ENCODE measurements at regions not wholly inside any gene's neighbourhood (a gene's known extent, or its start where the extent isn't known, plus 50 kb on each side); places are given as distances from the start of the nearest gene placed in this dataset.
"Not testable (repeated sequence)": the region's sequence is repeated elsewhere in the genome, so short reads cannot be mapped to it uniquely, and the experiment has no call there.

DNA sequence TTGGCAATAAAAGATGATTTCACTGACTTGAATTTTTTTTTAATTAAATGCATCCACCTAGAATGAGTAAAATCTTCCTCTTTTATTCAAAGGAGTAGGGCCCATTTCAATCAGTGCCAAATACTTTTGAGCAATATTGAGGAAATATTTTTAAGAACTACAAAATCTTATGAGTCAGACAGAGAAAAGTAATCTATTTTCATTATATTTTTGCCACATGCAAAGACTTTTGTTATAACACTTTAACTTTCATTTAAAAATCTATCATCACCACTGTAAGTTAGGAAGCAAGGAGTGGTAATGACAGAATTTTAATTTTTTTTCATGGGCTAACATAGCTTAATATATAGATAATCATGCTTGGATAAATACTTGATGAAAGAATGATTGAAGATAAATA lies 345.2 kb upstream of the KITLG start:
- no peak for DNase-seq

DNA sequence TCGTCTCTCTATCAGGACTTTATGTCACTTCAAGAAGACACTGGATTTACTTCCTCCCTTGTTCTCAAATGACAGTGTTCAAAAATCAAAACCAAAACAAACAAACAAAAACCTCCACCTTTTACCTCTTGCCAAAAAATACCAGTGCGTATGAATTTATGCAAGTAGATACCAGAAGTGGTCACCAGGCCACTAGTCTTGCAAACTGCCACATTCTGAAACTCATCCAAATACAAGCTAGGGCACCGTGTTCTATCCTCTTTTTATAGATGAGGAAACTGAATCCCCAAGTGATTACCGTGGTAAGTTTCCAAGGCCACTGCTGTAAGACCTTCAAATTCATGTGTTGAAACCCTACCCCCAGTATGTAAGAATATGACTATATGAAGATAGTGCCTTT lies 343.9 kb upstream of the KITLG start:
- DNase-seq: no peak

DNA sequence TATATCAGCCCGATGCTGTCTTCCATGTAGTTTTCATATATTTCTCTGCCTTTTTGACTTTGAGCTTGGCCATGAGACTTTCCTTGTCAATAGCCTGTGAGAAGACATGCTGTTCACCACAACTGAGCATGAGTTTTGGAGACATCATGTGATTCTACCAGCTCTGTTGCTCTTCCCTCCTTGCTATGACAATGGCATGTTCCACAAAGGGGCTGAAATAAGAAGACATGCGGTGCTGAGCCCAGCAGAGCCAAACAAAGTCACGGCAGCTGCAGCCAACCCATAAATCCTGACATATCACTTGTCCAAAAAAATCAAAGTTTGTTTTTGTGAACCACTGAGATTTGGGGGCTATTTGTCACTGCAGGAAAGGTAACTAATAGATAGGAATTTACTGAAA lies 343.4 kb upstream of the KITLG start:
- no peak for DNase-seq

DNA sequence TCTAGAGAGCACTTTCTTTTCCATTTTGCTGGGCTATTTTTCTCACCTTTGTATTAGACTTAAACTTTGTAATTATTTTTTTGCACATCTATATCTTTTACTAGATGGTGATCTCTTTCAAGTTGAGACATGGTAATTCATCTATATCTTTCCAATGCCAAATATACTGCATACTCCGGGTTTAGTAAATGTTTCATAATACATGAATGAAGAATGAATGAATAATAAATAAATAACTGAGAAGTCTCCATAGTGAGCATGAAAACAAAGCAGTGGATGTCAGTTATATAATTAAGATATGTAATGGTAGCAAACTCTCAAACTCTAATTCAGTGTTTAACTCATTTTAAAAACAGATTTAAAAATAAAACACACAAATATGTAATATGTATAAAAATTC lies 342.5 kb upstream of the KITLG start:
- no peak for DNase-seq

DNA sequence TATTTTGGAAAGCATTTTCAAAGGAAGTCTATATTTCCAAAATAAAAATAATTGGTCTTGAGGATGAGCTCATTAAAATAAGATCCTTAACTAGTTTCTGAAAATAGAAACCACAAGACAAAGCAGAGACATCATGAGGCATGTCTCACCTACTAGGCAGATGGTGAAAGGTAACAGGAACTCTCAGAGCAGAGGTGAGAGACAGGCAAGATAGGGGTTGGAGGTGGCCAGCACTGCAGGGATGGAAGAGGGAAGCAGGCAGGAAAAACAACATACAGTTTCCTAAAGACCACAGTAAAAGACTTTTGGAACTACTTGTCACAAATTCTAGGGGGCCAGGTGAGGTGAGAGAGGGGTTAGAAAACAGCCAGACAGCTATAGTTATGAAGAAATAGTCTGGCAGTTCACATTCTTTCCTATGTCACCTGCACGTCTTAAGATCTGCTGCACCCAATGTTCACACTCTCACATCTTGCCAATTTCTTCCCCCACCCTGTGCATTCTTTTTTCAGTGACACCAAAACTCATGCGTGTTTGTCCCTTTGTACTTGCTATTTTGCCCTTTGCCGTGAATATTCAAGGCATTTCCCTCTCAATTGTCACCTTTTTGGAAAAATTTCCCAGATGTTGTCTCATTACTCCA lies 341.7 kb upstream of the KITLG start:
- DNase-seq: no peak

DNA sequence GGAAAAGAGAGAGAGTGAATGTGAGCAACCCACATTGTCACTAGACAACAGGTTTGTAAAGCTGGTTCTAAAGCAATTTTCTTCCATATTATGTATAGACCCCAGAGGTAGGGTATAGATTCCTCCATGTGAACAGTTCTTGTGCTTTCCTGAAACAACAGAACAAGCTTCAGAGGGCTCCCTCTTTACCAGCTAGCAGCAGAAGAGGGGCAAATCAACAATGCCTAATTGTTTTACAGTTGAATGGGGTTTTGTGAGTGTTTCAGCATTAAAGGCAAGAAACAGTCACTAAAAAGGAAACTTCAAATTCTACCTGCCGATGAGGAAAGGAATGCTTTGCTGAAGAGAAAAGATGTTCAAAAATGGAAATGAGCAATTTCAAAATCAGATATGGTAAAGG lies 341.2 kb upstream of the KITLG start:
- DNase-seq: no peak

DNA sequence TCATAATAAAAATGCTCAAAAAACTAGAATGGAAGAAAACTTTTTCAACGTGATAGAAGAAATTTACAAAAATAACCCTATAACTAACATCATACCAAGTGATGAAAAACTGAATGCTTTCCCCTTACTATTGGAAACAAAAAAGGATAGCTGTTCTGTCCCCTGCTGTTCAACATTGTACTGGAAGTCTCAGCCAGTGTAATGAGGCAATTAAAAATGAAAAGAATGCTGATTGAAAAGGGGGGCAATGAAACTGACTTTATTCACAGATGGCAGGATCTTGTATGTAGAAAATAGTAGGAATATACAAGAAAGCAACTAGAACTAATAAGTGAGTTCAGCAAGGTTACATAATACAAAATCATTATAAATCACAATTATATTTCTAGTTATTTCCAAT lies 337.9 kb upstream of the KITLG start:
- no peak for DNase-seq

DNA sequence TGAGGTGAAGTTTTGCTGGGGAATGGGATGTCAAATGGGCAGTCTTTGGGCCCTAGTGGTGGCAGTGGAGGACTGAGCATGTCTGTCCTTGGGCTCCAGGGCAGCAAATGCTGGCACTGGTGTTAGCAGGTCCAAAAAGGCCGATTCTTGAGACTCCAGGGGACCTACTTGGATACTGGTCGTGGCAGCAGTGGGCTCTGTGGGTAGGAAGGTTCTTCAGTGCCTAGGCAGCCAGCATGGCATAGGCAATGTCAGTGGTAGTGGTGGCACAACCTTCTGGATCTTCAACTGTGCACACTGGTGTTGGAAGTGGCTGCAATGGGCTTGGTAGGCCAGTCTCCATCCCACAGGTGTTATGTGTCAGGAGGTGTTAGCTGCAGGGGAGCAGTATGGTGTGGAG lies 334.7 kb upstream of the KITLG start:
- DNase-seq: no peak

DNA sequence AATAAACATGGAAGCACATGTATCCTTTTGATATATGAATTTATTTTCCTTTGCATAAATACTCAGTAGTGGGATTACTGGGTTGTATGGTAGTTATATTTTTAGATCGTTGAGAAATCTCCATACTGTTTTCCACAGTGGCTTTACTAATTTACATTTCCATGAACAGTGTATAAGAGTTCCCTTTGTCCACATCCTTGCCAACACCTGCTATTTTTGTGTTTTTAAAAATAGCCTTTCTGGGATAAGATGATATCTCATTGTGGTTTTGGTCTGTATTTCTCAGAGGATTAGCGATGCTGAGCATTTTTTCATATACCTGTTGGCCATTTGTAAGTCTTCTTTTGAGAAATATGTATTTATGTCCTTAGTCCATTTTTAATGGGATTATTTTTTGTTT lies 329.2 kb upstream of the KITLG start:
- no peak for DNase-seq

DNA sequence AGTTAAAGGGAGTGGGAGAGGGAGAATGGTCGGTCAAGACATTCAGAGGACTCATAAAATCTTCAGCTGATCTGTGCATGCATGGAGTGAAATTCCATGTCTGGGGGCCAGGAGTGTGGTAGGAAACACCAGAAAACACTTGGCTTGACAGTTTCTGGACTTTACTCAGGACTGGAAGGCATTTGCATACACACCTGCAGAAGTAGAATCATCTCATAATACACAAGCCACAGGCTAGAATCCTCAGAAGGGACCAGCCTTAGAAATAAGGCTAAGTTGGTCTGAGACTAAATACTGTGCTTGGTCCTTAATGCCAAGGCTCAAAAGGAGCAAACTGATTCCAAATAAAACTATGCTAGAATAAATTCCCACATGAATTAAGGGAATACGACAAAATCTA lies 328.1 kb upstream of the KITLG start:
- no peak for DNase-seq

DNA sequence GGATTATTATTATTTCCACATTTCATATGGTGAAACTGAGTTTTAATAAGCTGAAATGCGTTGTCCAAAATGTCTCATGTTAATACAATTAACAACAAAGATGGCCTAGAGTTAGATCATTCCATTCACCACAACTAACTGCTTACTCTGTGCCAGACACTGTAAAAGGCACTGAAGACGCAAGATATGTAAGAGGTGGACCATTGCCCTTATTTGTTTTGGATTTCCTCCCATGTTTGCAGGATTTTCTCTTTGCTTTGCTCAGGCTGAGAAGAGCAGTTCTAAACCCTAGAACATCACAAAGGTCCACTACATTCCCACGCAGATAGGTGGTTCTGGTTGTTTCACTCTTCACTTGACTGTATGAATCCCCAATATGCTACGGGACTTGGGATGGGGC lies 324.4 kb upstream of the KITLG start:
- DNase-seq: no peak

DNA sequence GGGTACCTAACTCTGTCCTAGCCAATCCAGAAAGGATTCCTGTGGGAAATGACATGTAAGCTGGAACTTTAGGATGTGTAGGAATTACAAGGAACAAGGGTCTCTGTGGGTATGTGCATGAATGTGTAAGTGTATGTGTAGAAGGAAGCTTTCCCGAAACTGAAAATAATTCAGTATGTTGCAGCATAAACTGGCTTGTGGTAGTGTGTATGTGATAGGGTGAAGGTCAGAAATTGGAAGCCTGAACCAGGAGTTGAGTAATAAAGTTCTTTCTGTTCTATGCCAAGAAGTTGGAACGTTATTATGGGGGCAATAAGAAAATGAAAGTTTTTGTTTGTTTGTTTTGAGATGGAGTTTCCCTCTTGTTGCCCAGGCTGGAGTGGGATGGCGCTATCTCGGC lies 323.1 kb upstream of the KITLG start:
- DNase-seq: no peak

DNA sequence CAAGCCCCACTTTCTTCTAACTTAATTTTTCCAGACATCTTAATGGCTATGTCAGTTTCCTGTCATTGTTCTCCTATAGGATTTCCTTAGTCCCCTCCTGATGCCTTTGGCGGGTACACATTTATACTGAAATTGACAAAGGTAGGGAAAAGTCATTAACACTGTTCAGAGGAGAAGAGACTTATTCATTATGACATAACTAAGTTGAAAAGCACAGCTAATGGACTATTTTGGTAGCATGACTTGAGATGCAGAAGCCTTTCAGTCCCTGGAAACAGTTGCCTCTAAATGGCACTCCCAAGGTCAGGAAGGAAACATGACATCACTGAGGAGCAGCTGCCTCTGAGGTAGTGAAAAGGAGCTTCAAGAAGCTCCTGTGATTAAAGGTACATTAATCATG lies 317.5 kb upstream of the KITLG start:
- DNase-seq: no peak

DNA sequence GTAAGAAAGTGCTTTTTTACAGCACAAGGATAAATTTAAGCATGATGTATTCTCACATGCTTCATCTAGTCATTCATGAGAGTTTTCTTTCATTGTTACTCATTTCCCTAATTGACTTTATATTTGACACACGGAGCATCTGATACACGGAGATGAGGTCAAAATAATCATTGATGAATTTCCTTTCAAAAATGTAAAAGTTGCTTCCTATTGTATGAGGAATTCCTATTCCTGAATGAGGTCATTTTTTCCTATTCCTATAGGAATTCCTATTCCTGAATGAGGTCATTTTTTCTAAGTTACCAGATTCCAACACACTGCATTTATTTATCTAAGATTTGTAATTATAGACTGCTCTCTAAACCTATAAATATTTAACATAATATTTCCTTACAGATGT lies 316.7 kb upstream of the KITLG start:
- DNase-seq: no peak

DNA sequence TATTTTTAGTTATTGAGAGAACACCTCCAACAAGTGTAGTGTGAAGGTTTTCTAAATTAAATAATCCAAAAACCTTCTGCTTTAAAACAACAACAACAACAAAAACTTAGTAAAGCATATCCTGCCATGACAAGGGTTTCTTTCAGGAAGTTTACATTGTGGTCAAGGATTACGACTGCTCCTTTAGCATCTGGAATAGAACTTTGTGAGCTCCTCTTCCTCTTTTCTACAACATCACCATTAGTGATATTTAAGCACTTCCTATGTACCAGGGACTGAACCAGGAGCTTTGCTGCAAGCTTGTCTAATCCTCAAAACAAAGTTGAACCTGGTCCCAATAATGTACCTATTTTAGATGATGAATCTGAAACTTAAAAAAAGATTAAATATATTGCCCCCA lies 315.4 kb upstream of the KITLG start:
- DNase-seq: no peak

DNA sequence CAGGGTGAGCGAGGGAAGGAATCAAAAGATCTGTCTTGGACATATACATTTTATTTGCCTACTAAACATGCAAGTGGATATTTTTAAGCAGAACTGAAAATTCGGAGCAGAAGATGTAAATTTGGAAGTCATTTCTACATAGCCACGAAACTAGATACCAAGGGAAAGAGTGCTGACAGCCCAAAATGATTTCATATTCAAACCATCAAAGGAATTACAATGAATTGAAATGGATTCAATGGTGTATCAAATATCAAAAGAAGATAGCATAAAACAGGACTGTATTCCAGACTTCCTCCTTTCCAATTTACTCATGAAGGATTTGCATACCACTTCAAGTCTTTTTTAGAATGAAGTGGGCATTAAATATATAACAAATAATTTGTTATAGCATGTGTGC lies 313.5 kb upstream of the KITLG start:
- no peak for DNase-seq

DNA sequence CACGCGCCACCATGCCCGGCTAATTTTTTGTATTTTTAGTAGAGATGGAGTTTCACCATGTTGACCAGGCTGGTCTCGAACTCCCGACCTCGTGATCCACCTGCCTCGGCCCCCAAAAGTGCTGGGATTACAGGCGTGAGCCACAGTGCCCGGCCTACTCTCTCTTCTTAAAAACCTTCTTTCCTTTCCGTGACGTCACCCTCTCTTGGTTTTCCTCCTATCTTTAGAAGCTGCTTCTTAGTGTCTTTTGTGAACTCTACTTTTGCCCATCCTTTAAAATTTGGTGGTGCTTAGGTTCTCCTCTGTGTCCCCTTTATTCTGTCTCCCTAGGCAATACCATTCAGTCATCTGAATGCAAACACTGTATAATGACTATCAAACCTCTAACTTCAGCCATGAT lies 311.2 kb upstream of the KITLG start:
- not testable (repeated sequence) for DNase-seq

DNA sequence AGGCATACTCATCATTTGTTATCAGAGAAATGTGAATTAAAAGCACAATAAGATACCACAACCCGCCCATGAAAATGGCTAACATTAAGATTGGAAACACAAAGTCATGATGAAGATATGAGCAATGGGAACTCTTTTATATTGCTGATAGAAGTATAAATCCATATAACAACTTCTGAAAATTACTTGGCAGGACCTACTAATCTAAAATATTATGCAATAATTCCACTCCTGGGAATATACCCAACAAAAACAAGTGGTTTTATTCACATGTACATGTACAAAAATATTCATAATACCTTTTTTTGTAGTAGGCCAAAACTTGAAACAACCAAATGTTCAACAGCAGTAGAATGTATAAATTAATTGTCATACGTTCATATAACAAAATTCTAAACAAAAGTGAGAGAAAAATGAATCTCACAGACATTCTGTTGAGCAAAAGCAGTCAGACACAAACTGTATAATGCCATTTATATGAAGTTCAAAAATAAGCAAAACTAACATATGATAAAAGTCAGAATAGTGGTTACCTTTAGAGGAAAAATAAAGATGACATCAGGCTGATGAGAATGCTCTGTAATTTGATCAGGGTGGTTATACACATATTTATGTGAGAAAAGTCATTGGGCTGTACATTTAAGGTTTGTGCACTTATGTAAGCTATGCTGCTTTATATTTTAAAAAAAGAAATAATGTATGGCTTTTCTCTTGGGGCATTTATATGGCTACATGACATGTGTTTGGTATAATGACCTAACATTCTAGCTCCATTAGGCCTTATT lies 309.2 kb upstream of the KITLG start:
- no peak for DNase-seq

DNA sequence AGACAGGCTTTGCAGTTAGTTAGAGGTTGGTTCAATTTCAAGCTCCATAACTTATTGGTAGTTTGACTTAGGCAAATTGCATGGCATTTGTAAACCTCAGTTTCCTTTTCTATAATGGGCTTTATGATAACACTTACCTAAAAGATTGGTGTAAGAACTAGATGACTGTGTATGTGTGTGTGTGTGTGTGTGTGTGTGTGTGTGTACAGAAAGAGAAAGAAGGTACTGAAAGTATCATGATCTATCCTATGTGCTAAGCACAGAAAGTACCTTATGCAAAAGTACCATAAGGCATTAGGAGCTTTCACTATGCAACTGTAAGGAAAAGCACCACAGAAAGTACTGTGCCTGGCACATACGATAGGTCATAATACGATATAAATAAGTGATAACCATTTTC lies 304.3 kb upstream of the KITLG start:
- no peak for DNase-seq

DNA sequence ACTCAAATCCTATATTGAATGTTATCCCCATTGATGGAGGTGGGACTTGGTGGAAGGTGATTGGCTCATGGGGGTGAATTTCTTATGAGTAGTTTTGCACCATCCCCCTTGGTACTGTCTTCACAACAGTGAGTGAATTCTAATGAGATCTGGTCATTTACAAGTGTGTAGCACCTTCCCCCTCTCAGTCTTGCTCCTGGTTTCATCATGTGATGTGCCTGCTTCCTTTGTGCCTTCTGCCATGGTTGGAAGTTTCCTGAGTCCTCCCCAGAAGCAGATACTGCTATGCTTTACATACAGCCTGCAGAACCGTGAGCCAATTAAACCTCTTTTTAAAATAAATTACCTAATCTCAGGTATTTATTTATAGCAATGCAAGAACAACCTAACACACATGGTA lies 302.4 kb upstream of the KITLG start:
- no peak for DNase-seq

DNA sequence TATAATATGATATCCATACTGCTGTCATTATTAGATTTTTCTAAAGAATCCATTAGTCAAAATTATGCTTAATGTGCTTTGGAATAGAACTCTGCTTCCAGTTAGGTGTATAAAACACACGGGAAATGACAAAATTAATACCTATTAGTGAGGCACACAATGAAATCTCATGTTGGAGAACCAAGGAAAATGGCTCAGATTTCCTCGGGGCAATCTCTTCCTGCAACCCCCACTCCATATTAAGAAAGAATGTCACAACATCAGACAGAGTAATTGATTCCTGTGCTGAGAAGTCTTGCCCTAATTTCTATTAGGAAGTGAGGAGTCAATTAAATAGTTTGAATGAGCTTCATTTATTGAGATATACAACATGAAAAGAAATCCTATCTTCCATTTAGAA lies 299.8 kb upstream of the KITLG start:
- no peak for DNase-seq

DNA sequence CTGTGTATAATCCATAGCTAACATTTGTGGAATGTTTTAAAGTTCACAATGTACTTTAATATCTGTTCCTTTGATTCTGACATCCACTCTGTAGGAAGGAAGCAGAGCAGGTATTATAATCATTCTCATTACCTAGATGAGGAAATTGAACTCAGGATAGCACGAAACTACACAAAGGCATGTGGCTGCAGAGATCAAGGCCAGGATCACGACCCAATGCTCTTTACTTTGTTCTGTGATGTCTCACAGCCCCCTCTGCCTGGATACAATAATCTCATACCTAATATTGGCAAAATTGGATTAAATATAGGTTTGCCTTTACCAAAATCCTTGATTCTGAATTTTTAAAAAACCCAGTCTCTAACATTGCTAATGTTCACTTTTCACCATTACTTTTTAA lies 298.0 kb upstream of the KITLG start:
- DNase-seq: no peak

DNA sequence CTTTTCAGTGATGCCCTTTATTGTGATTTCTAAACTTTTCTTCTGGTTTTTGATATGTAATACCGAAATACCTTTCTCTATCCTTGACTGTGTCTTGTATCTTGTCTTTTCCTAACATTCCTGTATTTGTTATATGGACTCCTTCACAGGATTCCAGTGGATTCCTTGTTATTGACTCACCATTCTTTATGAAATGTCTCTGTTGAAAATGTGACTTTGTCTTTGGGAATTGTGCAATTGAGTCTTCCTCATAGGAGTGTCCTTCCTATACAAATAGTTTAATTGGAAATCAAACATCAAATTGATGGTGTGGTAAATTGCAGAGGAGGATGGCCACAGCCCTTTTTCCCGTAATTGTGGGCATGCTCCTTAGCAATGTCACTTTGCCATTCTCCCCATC lies 296.6 kb upstream of the KITLG start:
- no peak for DNase-seq

DNA sequence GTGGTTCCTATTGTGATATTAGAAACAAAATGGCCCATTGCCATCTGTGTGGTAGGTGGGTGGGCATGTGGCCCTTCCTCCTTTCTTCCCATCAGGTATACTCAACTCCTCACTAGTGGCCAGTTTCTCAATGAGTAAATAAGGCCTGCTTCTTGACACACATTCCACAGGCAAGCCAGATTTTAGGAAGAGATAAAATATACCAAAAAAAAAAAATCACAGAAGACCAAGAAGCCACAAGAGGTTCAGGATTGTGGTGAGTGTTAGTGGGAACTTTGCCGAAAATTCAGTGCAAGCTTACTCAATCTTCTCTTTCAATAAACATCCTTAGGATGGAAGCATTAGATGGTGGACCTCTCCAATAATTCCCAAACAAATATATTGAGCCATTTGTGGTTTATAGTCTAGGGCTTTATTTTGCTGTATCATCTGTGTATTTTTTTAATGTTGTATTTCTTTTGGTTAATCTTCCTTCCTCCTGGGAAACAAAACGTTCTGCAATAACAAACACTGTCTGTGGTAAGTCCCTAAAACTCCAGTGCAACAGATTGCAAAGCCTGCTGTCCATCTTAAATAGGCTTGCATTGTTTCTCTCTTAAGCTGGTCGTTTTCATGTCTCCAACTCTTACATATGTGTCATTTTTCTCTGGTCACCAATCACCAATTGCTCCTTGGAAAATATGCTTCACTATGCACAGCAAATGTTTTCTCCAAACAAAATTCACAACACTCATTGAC lies 289.9 kb upstream of the KITLG start:
- DNase-seq: no peak
